ENCODE measurements at regions not wholly inside any gene's neighbourhood (a gene's known extent, or its start where the extent isn't known, plus 50 kb on each side); places are given as distances from the start of the nearest gene placed in this dataset.

DNA sequence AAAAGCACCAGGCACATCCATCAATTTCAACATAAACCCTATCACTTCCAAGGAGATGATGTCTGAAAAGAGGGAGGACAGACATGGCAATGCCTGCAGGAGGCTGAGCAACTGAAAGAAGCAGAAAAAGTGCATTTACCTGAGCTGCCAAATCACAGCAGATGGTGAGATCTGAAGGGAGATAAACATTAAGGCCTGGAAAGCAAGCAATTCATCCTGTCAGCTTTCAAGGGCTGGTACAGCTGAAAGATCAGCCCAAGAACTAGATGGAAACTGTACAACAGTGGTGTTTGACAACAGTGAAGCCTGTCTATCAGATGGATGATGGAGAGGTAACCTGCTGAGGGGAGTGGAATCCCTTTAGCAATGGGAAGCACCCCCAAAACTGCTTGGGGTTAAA lies 433.2 kb upstream of the ZNF608 start:
- no peaks in the 10 kb centered on the region for H3K36me3 ChIP-seq
- H3K27me3 ChIP-seq (ENCODE audit: insufficient read depth, low read depth, severe bottlenecking), result no peaks in the 10 kb centered on the region
- TF ChIP-seq, protein P1, sequence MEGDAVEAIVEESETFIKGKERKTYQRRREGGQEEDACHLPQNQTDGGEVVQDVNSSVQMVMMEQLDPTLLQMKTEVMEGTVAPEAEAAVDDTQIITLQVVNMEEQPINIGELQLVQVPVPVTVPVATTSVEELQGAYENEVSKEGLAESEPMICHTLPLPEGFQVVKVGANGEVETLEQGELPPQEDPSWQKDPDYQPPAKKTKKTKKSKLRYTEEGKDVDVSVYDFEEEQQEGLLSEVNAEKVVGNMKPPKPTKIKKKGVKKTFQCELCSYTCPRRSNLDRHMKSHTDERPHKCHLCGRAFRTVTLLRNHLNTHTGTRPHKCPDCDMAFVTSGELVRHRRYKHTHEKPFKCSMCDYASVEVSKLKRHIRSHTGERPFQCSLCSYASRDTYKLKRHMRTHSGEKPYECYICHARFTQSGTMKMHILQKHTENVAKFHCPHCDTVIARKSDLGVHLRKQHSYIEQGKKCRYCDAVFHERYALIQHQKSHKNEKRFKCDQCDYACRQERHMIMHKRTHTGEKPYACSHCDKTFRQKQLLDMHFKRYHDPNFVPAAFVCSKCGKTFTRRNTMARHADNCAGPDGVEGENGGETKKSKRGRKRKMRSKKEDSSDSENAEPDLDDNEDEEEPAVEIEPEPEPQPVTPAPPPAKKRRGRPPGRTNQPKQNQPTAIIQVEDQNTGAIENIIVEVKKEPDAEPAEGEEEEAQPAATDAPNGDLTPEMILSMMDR (IDR thresholded peaks at IDR 0.05; ENCODE audit: low read depth, low read length), result no peak
- DNase-seq, result peak; percentile 35
- H3K9me3 ChIP-seq (ENCODE audit: severe bottlenecking), result no peaks in the 10 kb centered on the region
- no peak overlapping the region for H3K4me3 ChIP-seq (ENCODE audit: low read depth, low read length)
- peak overlapping the region; percentile 28; the same call in 1 of the 2 replicates for H3K27ac ChIP-seq

DNA sequence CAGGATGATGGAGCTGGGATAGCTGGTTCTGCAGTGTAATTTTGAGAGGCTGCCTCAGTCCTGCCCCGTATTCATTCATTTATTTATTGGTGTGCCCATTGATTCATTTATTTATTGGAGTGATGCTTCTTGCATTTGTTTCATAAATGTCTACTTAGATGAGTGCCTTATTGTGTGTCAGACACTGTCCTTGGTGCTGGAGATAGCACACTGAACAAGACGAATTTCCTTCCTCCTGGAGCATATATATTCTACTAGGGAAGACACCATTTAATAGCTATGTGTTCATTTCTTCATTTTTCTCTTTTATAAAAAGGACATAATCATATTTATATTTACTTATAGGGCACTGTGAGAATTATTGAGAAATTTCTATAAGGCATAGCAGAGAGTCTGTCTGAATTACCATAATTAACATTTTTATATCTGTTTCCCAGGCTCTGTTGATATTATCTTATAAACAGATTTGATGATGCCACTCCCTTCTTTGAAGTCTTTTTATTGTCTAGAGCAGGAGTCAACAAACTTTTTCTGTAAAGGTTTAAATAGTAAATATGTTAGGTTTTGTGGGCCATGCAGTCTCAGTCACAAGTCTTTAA lies 433.9 kb upstream of the ZNF608 start:
- no peaks in the 10 kb centered on the region for H3K27me3 ChIP-seq (ENCODE audit: insufficient read depth, low read depth, severe bottlenecking)
- H3K4me3 ChIP-seq (ENCODE audit: low read depth, low read length), result no peak overlapping the region
- TF ChIP-seq, protein P1 (IDR thresholded peaks at IDR 0.05; ENCODE audit: low read depth, low read length), result no peak
- H3K36me3 ChIP-seq, result no peaks in the 10 kb centered on the region
- DNase-seq, result no peak
- peak overlapping the region; percentile 28; the same call in 1 of the 2 replicates for H3K27ac ChIP-seq
- no peaks in the 10 kb centered on the region for H3K9me3 ChIP-seq (ENCODE audit: severe bottlenecking)

DNA sequence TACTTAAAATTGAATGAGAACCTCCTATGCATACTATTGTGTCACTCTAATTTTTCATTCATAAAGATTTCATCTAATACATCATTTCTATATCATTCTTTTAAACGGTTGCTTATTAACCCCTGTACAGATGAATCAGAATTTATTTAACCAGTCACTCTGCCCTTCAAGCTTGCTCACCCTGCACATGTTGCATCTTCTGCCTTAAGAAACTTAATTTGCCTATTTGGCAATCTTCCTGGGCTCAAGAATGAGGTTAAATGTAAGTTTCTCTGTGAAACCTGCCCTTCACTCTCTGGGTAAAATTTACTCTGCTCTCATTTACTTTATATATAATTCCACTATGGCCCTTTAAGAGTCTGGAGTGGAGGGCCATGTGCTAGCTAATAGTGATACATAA lies 434.7 kb upstream of the ZNF608 start:
- no peaks in the 10 kb centered on the region for H3K36me3 ChIP-seq
- TF ChIP-seq, protein P1 (IDR thresholded peaks at IDR 0.05; ENCODE audit: low read depth, low read length), result no peak
- DNase-seq, result no peak
- H3K9me3 ChIP-seq (ENCODE audit: severe bottlenecking), result no peaks in the 10 kb centered on the region
- H3K27ac ChIP-seq, result no peak overlapping the region
- H3K4me3 ChIP-seq (ENCODE audit: low read depth, low read length), result no peak overlapping the region
- no peaks in the 10 kb centered on the region for H3K27me3 ChIP-seq (ENCODE audit: insufficient read depth, low read depth, severe bottlenecking)

DNA sequence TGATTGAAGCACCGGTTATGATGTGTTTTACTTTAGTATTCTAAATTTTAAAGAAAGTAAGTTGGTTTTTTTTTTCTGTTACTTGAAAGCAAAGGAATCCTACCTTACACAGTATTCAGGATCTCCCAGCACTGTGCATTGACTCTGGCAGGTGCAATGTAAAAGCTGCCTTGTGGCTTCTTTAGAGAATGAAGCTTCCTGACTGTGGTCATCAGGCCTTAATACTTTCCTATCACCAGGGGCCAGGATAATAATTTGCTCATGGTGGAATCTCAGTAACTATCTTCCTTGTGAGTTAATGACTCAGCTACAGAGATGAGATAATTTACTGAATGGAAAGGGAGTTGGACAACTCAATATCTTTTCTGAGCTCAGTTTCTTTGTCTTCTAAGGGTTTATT lies 435.5 kb upstream of the ZNF608 start:
- H3K4me3 ChIP-seq (ENCODE audit: low read depth, low read length), result no peak overlapping the region
- DNase-seq, result no peak
- TF ChIP-seq, protein P1 (IDR thresholded peaks at IDR 0.05; ENCODE audit: low read depth, low read length), result no peak
- no peaks in the 10 kb centered on the region for H3K36me3 ChIP-seq
- no peak overlapping the region for H3K27ac ChIP-seq
- H3K9me3 ChIP-seq (ENCODE audit: severe bottlenecking), result no peaks in the 10 kb centered on the region
- H3K27me3 ChIP-seq (ENCODE audit: insufficient read depth, low read depth, severe bottlenecking), result no peaks in the 10 kb centered on the region

DNA sequence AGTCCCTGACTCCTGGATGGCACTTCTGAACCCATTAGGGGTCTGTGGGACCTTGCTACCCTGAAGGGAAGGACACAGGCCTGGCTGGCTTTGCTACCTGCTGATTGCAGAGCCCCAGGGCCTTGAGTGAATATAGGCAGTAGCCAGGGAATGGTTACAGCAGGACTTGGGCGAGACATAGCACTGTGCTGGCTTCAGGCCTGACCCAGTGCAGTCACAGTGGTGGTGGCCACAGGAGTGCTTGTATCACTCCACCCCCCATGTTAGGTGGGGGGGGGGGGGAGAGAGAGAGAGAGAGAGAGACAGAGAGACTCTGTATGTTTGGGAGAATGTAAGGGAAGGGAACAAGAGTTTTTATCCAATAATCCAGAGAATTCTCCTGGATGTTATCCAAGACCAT lies 439.3 kb upstream of the ZNF608 start:
- H3K27me3 ChIP-seq (ENCODE audit: insufficient read depth, low read depth, severe bottlenecking), result no peaks in the 10 kb centered on the region
- H3K27ac ChIP-seq, result no peak overlapping the region
- TF ChIP-seq, protein P1 (IDR thresholded peaks at IDR 0.05; ENCODE audit: low read depth, low read length), result no peak
- DNase-seq, result no peak
- no peak overlapping the region for H3K4me3 ChIP-seq (ENCODE audit: low read depth, low read length)
- no peaks in the 10 kb centered on the region for H3K9me3 ChIP-seq (ENCODE audit: severe bottlenecking)
- no peaks in the 10 kb centered on the region for H3K36me3 ChIP-seq

DNA sequence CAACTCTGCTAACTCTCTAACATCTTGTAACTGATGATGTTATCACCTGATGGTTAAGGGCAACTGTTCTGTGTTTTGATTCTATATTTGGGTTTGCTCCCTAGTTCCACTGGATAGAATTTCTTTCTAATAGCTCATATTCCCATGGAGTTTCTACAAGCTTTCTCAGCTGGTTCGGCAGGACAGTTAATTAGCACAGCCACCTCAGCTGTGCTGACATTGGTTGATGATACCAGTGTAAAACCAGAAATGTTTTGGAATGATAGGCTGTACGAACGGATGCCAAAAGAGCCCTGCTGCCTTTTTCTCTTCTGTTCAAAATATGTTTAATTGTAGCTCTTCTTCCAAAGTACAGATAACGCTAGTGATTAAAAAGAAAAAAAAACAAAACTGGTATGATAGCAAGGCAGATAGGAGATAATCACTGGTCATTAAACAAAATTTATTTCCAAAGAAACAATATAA lies 440.5 kb upstream of the ZNF608 start:
- H3K9me3 ChIP-seq (ENCODE audit: severe bottlenecking), result no peaks in the 10 kb centered on the region
- DNase-seq, result no peak
- no peaks in the 10 kb centered on the region for H3K27me3 ChIP-seq (ENCODE audit: insufficient read depth, low read depth, severe bottlenecking)
- TF ChIP-seq, protein P1 (IDR thresholded peaks at IDR 0.05; ENCODE audit: low read depth, low read length), result no peak
- H3K36me3 ChIP-seq, result no peaks in the 10 kb centered on the region
- H3K27ac ChIP-seq, result no peak overlapping the region
- no peak overlapping the region for H3K4me3 ChIP-seq (ENCODE audit: low read depth, low read length)

All from WERI-Rb-1 (cell line).